SK-N-SH (cell line): ENCODE measurements at regions not wholly inside any gene's neighbourhood (a gene's known extent, or its start where the extent isn't known, plus 50 kb on each side); places are given as distances from the start of the nearest gene placed in this dataset.

Experiments
- CTCF ChIA-PET: fragments of 300-600, 350-600 bp; formaldehyde crosslinking; extraction: SDS; loops from one replicate; lab custom pipeline; 2021; lab: Yijun Ruan, JAX
- POLR2A ChIA-PET: fragments of 350-600 bp; sonication (Branson Sonifier 250); formaldehyde crosslinking; extraction: SDS; loops from one replicate; lab custom pipeline; 2020; ENCODE audit warnings: antibody characterized with exemption, inconsistent platforms; lab: Yijun Ruan, JAX
- DNase-seq: peaks from one replicate; pipeline ENCODE4 v3.0.0; 2012
- H2AFZ ChIP-seq: fragments of 200-600 bp; sonication (generic); 2 replicates; pipeline ENCODE4 v1.8.1; 2016; ENCODE audit warnings: antibody characterized with exemption, mild to moderate bottlenecking, low read depth
- H3F3A ChIP-seq: fragments of 200-600 bp; sonication (generic); replicated peaks from 2 replicates; pipeline ENCODE3; 2016; ENCODE audit warnings: antibody characterized with exemption, mild to moderate bottlenecking; ENCODE audit not compliant: insufficient read depth
- H3K27ac ChIP-seq, 2 experiments: fragments of 200-500 bp in 1 of 2; fragments of 200-600 bp in 1 of 2; sonication (Bioruptor generic) in 1 of 2; sonication (generic), shearing (Covaris generic) in 1 of 2; 2 replicates each; pipeline versions ENCODE4 v1.5.1 to v1.6.1; 2014 to 2016; ENCODE audit warnings: low read depth in 2 of 2, inconsistent platforms in 1 of 2, low read length in 1 of 2, mild to moderate bottlenecking in 1 of 2, mixed read lengths in 1 of 2
- H3K27me3 ChIP-seq: fragments of 200-600 bp; sonication (generic), shearing (Covaris generic); 2 replicates; pipeline ENCODE4 v1.6.1; 2016; ENCODE audit warnings: mixed run types; ENCODE audit not compliant: insufficient read depth
- H3K36me3 ChIP-seq, 2 experiments: fragments of 200-500 bp in 1 of 2; fragments of 200-600 bp in 1 of 2; sonication (Bioruptor generic) in 1 of 2; sonication (generic) in 1 of 2; replicated peaks in 1 of 2; 2 replicates each; pipeline versions ENCODE3 to v1.5.1; 2014 to 2016; ENCODE audit warnings: low read length in 1 of 2, mild to moderate bottlenecking in 1 of 2; ENCODE audit not compliant: insufficient read depth in 2 of 2, control insufficient read depth in 1 of 2
- H3K4me1 ChIP-seq, 2 experiments: fragments of 200-500 bp in 1 of 2; fragments of 200-600 bp in 1 of 2; sonication (Bioruptor generic) in 1 of 2; sonication (generic), shearing (Covaris generic) in 1 of 2; 2 replicates each; pipeline versions ENCODE4 v1.5.1 to v1.6.1; 2014 to 2016; ENCODE audit warnings: low read depth in 1 of 2, low read length in 1 of 2, mixed run types in 1 of 2; ENCODE audit not compliant: insufficient read depth in 2 of 2, control insufficient read depth in 1 of 2
- H3K4me2 ChIP-seq: fragments of 200-600 bp; sonication (generic), shearing (Covaris generic); 2 replicates; pipeline ENCODE4 v1.6.1; 2017; ENCODE audit warnings: mixed run types
- H3K4me3 ChIP-seq, 2 experiments: fragments of 200-500 bp in 1 of 2; fragments of 200-600 bp in 1 of 2; sonication (Bioruptor generic) in 1 of 2; sonication (generic), shearing (Covaris generic) in 1 of 2; 2 replicates each; pipeline versions ENCODE4 v1.5.1 to v1.8.1; 2014 to 2016; ENCODE audit warnings: low read depth in 2 of 2, inconsistent platforms in 1 of 2, low read length in 1 of 2, mild to moderate bottlenecking in 1 of 2, mixed read lengths in 1 of 2, moderate library complexity in 1 of 2
- H3K79me2 ChIP-seq: fragments of 200-600 bp; sonication (generic); 2 replicates; pipeline ENCODE4 v1.8.1; 2017; ENCODE audit warnings: mild to moderate bottlenecking; ENCODE audit not compliant: insufficient read depth
- H3K9ac ChIP-seq: fragments of 200-600 bp; sonication (generic); 2 replicates; pipeline ENCODE4 v1.6.1; 2017; ENCODE audit warnings: mixed run types
- H3K9me2 ChIP-seq: fragments of 200-600 bp; sonication (generic); 2 replicates; pipeline ENCODE4 v1.6.1; 2017; ENCODE audit warnings: mixed run types
- H3K9me3 ChIP-seq: fragments of 200-600 bp; sonication (generic); 2 replicates; pipeline ENCODE4 v1.6.1; 2017; ENCODE audit warnings: mixed run types, mild to moderate bottlenecking, moderate library complexity
- H4K20me1 ChIP-seq: fragments of 200-600 bp; sonication (generic); 2 replicates; pipeline ENCODE4 v1.6.1; 2017; ENCODE audit warnings: mild to moderate bottlenecking, mixed run types; ENCODE audit not compliant: insufficient read depth
- CHD2 ChIP-seq: fragments of 150-350 bp; IDR thresholded peaks from 2 replicates; pipeline ENCODE4 v1.6.1; 2018; ENCODE audit warnings: low read length; ENCODE audit not compliant: partially characterized antibody
- ELF1 ChIP-seq: IDR thresholded peaks from 2 replicates; pipeline ENCODE4 v1.4.0; 2012
- EP300 ChIP-seq, 2 experiments: IDR thresholded peaks; 2 replicates each; pipeline versions ENCODE4 v1.4.0 to v1.6.1; 2012; ENCODE audit warnings: borderline replicate concordance in 1 of 2, low read depth in 1 of 2, low read length in 1 of 2
- FOXJ3 ChIP-seq: sonication (generic); formaldehyde crosslinking; IDR thresholded peaks from 2 replicates; pipeline ENCODE4 v1.5.1; 2020; ENCODE audit warnings: mild to moderate bottlenecking, missing genetic modification reagents
- FOXM1 ChIP-seq: IDR thresholded peaks from 2 replicates; pipeline ENCODE4 v1.4.0; 2012; ENCODE audit warnings: low read depth, mild to moderate bottlenecking
- GABPA ChIP-seq: IDR thresholded peaks from 2 replicates; pipeline ENCODE4 v1.4.0; 2012; ENCODE audit warnings: low read depth, mild to moderate bottlenecking
- GATA2 ChIP-seq: sonication (generic); formaldehyde crosslinking; IDR thresholded peaks from 2 replicates; pipeline ENCODE4 v1.5.0; 2020; ENCODE audit warnings: mild to moderate bottlenecking, missing genetic modification reagents
- IRF3 ChIP-seq: fragments of 150-350 bp; IDR thresholded peaks from 2 replicates; pipeline ENCODE4 v1.6.1; 2016; ENCODE audit warnings: mild to moderate bottlenecking, low read depth, low read length
- MAX ChIP-seq: IDR thresholded peaks from 2 replicates; pipeline ENCODE4 v1.4.0; 2012; ENCODE audit warnings: low read depth
- MEF2A ChIP-seq: IDR thresholded peaks from 2 replicates; pipeline ENCODE4 v1.4.0; 2012; ENCODE audit warnings: low read depth, borderline replicate concordance
- MXI1 ChIP-seq: IDR thresholded peaks from 2 replicates; pipeline ENCODE4 v1.6.1; 2012; ENCODE audit warnings: mild to moderate bottlenecking, low read depth, low read length, improper control_type of control experiment
- NFIC ChIP-seq: IDR thresholded peaks from 2 replicates; pipeline ENCODE4 v1.4.0; 2012; ENCODE audit warnings: borderline replicate concordance
- NRF1 ChIP-seq: IDR thresholded peaks from 2 replicates; pipeline ENCODE4 v1.6.1; 2012; ENCODE audit warnings: low read depth, mild to moderate bottlenecking, low read length
- REST ChIP-seq: IDR thresholded peaks from 2 replicates; pipeline ENCODE4 v1.6.1; 2012; ENCODE audit warnings: mild to moderate bottlenecking, low read depth, low read length, moderate library complexity
- RXRA ChIP-seq: IDR thresholded peaks from 2 replicates; pipeline ENCODE4 v1.4.0; 2012; ENCODE audit warnings: low read depth, mild to moderate bottlenecking, borderline replicate concordance
- SMC3 ChIP-seq: IDR thresholded peaks from 2 replicates; pipeline ENCODE4 v1.6.1; 2012; ENCODE audit warnings: low read depth, low read length, improper control_type of control experiment
- TCF12 ChIP-seq: IDR thresholded peaks from 2 replicates; pipeline ENCODE4 v1.4.0; 2012
- TEAD4 ChIP-seq: IDR thresholded peaks from 2 replicates; pipeline ENCODE4 v1.4.0; 2012; ENCODE audit warnings: mild to moderate bottlenecking, borderline replicate concordance; ENCODE audit not compliant: insufficient read depth
- USF2 ChIP-seq: fragments of 150-350 bp; IDR thresholded peaks from 2 replicates; pipeline ENCODE4 v1.6.1; 2017; ENCODE audit warnings: antibody characterized with exemption, low read length, low read depth, borderline replicate concordance
- YY1 ChIP-seq: IDR thresholded peaks from 2 replicates; pipeline ENCODE4 v1.4.0; 2012; ENCODE audit warnings: low read depth, mild to moderate bottlenecking
- WGBS: methylation state at CpG from one replicate; pipeline ENCODE4 v1.1.6; 2017; ENCODE audit warnings: low lambda C conversion rate; 5-methylcytosine and 5-hydroxymethylcytosine counted together

- Histone ChIP-seq H3K9ac (no peak overlapping the region), H3F3A (no peaks in the 10 kb centered on the region), H3K36me3 (no peaks in the 10 kb centered on the region), H3K9me2 (no peaks in the 10 kb centered on the region), H3K4me1 (peaks cover 4 to 15% of the 10 kb centered on the region in 2 experiments; a peak in 2 of 4 replicates), H3K4me3 (no peak overlapping the region), H3K27me3 (no peaks in the 10 kb centered on the region), H3K9me3 (no peaks in the 10 kb centered on the region), H3K79me2 (no peaks in the 10 kb centered on the region), H3K4me2 (no peak overlapping the region), H2AFZ (no peak overlapping the region), H4K20me1 (no peaks in the 10 kb centered on the region), H3K27ac (no peak overlapping the region)
- CTCF ChIA-PET: interaction anchor here (0.6 to 1.3 kb wide), 4 partner anchors 465 to 678 kb away, joined by 3 to 6 read pairs (median 4); no protein-coding TSS in a partner anchor
- whole genome bisulfite sequencing: 96% methylated on average over 6 of the region's 6 CpGs
- no peak for TF ChIP-seq MAX
- no peak for TF ChIP-seq NRF1
- TF ChIP-seq RXRA: no peak
- no peak for TF ChIP-seq NFIC
- no peak for TF ChIP-seq IRF3
- TF ChIP-seq USF2: no peak
- TF ChIP-seq FOXJ3 (CRISPR knock-in tag): no peak
- no peak for TF ChIP-seq YY1
- TF ChIP-seq MXI1: no peak
- no peak for TF ChIP-seq TCF12
- no peak for TF ChIP-seq EP300 (IDR thresholded peaks at IDR 0.05; ENCODE audit: borderline replicate concordance in 1 of 2, low read depth in 1 of 2, low read length in 1 of 2)
- no peak for TF ChIP-seq GABPA
- POLR2A ChIA-PET: no interaction called here
- DNase-seq: no peak
These were observed 61.5 kb downstream of the CARTPT start for GRCh38 chr5:71780597-71780996.

GRCh38 chr5:71782393-71782770 is 63.3 kb downstream of the CARTPT start:
- peaks cover 4 to 15% of the 10 kb centered on the region in 2 experiments; a peak in 2 of 4 replicates for H3K4me1 ChIP-seq
- no peak overlapping the region for H2AFZ ChIP-seq
- H3K9me2 ChIP-seq: no peaks in the 10 kb centered on the region
- H3K4me2 ChIP-seq: peak overlapping the region; percentile 53
- H3K9me3 ChIP-seq: no peaks in the 10 kb centered on the region
- no peaks in the 10 kb centered on the region for H4K20me1 ChIP-seq
- no peaks in the 10 kb centered on the region for H3K36me3 ChIP-seq
- peak overlapping the region in 1 of 2 experiments; percentile 2; a peak in 1 of 4 replicates for H3K4me3 ChIP-seq
- ChIA-PET CTCF (interaction anchor here (0.6 to 3.9 kb wide), 31 partner anchors 8 to 538 kb away, joined by 3 to 44 read pairs (median 4); partner anchors contain the start of genes MAP1B, MRPS27 and PTCD2), POLR2A (interaction anchor here (0.6 to 1.4 kb wide), 2 partner anchors 324 to 326 kb away, joined by 3 to 4 read pairs; no protein-coding TSS in a partner anchor)
- no peak for DNase-seq
- H3K9ac ChIP-seq: 0 out of 2 replicates have a peak overlapping the region, but pooled peaks have one; percentile 22
- no peaks in the 10 kb centered on the region for H3F3A ChIP-seq
- no peak overlapping the region for H3K27ac ChIP-seq
- 100% methylated on average over 3 of the region's 3 CpGs for WGBS
- H3K27me3 ChIP-seq: no peaks in the 10 kb centered on the region
- H3K79me2 ChIP-seq: no peaks in the 10 kb centered on the region
- TF ChIP-seq ELF1: no peak
- TF ChIP-seq SMC3: no peak
- TF ChIP-seq IRF3: no peak
- TF ChIP-seq EP300 (IDR thresholded peaks at IDR 0.05; ENCODE audit: borderline replicate concordance in 1 of 2, low read depth in 1 of 2, low read length in 1 of 2): no peak
- TF ChIP-seq FOXM1: no peak
- TF ChIP-seq YY1: no peak
- TF ChIP-seq MEF2A: no peak
- TF ChIP-seq USF2: no peak
- no peak for TF ChIP-seq MXI1
- TF ChIP-seq TEAD4: no peak
- no peak for TF ChIP-seq CHD2
- TF ChIP-seq REST: no peak
- no peak for TF ChIP-seq GATA2 (CRISPR knock-in tag)
- TF ChIP-seq FOXJ3 (CRISPR knock-in tag): no peak
- no peak for TF ChIP-seq NFIC
